Keratinocyte (primary cell): ENCODE measurements at regions not wholly inside any gene's neighbourhood (a gene's known extent, or its start where the extent isn't known, plus 50 kb on each side); places are given as distances from the start of the nearest gene placed in this dataset.

ENCODE experiments used
- DNase-seq: peaks from one replicate; pipeline ENCODE4 v3.0.0-alpha.2; 2011; ENCODE audit warnings: low read depth, missing footprints, low spot score
- FAIRE-seq: peaks from 2 replicates; lab custom pipeline; 2011; peaks lifted over from hg19 to GRCh38; lab: Jason Lieb, UNC
- H2AFZ ChIP-seq: 2 replicates; pipeline ENCODE4 v1.6.0; 2012; ENCODE audit warnings: low read length, control low read depth, inconsistent platforms; ENCODE audit not compliant: control insufficient read depth
- H3K27ac ChIP-seq: 2 replicates; pipeline ENCODE4 v1.5.1; 2011; ENCODE audit warnings: low read length; ENCODE audit not compliant: control insufficient read depth, insufficient read depth
- H3K27me3 ChIP-seq: 3 replicates; pipeline ENCODE4 v1.6.0; 2011; ENCODE audit warnings: low read length; ENCODE audit not compliant: control insufficient read depth, insufficient read depth; ENCODE audit errors: extremely low read depth
- H3K36me3 ChIP-seq, 2 experiments: 2 replicates in 1 of 2; 3 replicates in 1 of 2; pipeline ENCODE4 v1.5.1; 2011; ENCODE audit warnings: low read length in 2 of 2, mild to moderate bottlenecking in 1 of 2; ENCODE audit not compliant: control insufficient read depth in 2 of 2, insufficient read depth in 2 of 2; ENCODE audit errors: extremely low read depth in 1 of 2
- H3K4me1 ChIP-seq: 3 replicates; pipeline ENCODE4 v1.5.1; 2011; ENCODE audit warnings: low read length; ENCODE audit not compliant: control insufficient read depth, insufficient read depth; ENCODE audit errors: extremely low read depth
- H3K4me2 ChIP-seq: 3 replicates; pipeline ENCODE4 v1.6.0; 2011; ENCODE audit warnings: low read depth, low read length; ENCODE audit not compliant: control insufficient read depth, insufficient read depth; ENCODE audit errors: extremely low read depth
- H3K4me3 ChIP-seq, 3 experiments: fragments of 200-600 bp in 1 of 3; sonication (generic) in 1 of 3; 2 replicates in 2 of 3; 3 replicates in 1 of 3; pipeline ENCODE4 v1.5.1; 2011 to 2016; ENCODE audit warnings: low read length in 3 of 3, mild to moderate bottlenecking in 3 of 3, control low read depth in 2 of 3, inconsistent platforms in 1 of 3, low read depth in 1 of 3, mixed read lengths in 1 of 3, mixed run types in 1 of 3, moderate library complexity in 1 of 3; ENCODE audit not compliant: control insufficient read depth in 2 of 3, insufficient read depth in 2 of 3; ENCODE audit errors: extremely low read depth in 1 of 3
- H3K79me2 ChIP-seq: 2 replicates; pipeline ENCODE4 v1.6.0; 2012; ENCODE audit warnings: low read length; ENCODE audit not compliant: control insufficient read depth, insufficient read depth
- H3K9ac ChIP-seq: 3 replicates; pipeline ENCODE4 v1.6.0; 2011; ENCODE audit warnings: low read length; ENCODE audit not compliant: control insufficient read depth, insufficient read depth; ENCODE audit errors: extremely low read depth
- H3K9me1 ChIP-seq: 3 replicates; pipeline ENCODE4 v1.6.0; 2011; ENCODE audit warnings: low read length; ENCODE audit not compliant: control insufficient read depth, insufficient read depth; ENCODE audit errors: extremely low read depth
- H3K9me3 ChIP-seq: 2 replicates; pipeline ENCODE4 v1.5.1; 2012; ENCODE audit warnings: low read depth, low read length; ENCODE audit not compliant: control insufficient read depth
- H4K20me1 ChIP-seq: 3 replicates; pipeline ENCODE4 v1.6.0; 2011; ENCODE audit warnings: low read length; ENCODE audit not compliant: control insufficient read depth, insufficient read depth; ENCODE audit errors: extremely low read depth
- EZH2 ChIP-seq: IDR thresholded peaks from one replicate; pipeline ENCODE4 v1.6.1; 2012; ENCODE audit warnings: inconsistent platforms, mild to moderate bottlenecking, low read length, moderate library complexity
- dilution Hi-C: fragments of 300-500 bp; cut with MboI; formaldehyde crosslinking; loops from one replicate; pipeline ENCODE4 v1.7.0; 2020; ENCODE audit warnings: low sequenced_read_pairs; ENCODE audit not compliant: extremely low pct_ligation_motif_present
- TF ChIP-seq, protein P1 (sequence below), 3 experiments: IDR thresholded peaks in 1 of 3; conservative IDR thresholded peaks in 1 of 3; optimal IDR thresholded peaks in 1 of 3; 2 replicates in 2 of 3; 3 replicates in 1 of 3; pipeline versions ENCODE3 to v1.5.1; 2011; ENCODE audit warnings: low read length in 3 of 3, mild to moderate bottlenecking in 3 of 3, moderate library complexity in 2 of 3, control low read depth in 1 of 3, inconsistent platforms in 1 of 3; ENCODE audit not compliant: insufficient read depth in 2 of 3; ENCODE audit errors: extremely low read depth in 1 of 3

GRCh38 chr6:113719064-113719463 is 138.1 kb upstream of the MARCKS start:
- Histone ChIP-seq H3K36me3 (no peaks in the 10 kb centered on the region), H3K79me2 (no peaks in the 10 kb centered on the region), H3K4me1 (no peaks in the 10 kb centered on the region), H3K4me2 (no peak overlapping the region), H2AFZ (no peak overlapping the region), H3K27me3 (no peaks in the 10 kb centered on the region), H3K9me1 (no peaks in the 10 kb centered on the region), H3K9me3 (no peaks in the 10 kb centered on the region), H3K27ac (no peak overlapping the region), H3K9ac (no peak overlapping the region), H4K20me1 (no peaks in the 10 kb centered on the region), H3K4me3 (no peak overlapping the region)
- dilution Hi-C loops: no loop called here
- DNase-seq: no peak
- TF ChIP-seq, protein P1, sequence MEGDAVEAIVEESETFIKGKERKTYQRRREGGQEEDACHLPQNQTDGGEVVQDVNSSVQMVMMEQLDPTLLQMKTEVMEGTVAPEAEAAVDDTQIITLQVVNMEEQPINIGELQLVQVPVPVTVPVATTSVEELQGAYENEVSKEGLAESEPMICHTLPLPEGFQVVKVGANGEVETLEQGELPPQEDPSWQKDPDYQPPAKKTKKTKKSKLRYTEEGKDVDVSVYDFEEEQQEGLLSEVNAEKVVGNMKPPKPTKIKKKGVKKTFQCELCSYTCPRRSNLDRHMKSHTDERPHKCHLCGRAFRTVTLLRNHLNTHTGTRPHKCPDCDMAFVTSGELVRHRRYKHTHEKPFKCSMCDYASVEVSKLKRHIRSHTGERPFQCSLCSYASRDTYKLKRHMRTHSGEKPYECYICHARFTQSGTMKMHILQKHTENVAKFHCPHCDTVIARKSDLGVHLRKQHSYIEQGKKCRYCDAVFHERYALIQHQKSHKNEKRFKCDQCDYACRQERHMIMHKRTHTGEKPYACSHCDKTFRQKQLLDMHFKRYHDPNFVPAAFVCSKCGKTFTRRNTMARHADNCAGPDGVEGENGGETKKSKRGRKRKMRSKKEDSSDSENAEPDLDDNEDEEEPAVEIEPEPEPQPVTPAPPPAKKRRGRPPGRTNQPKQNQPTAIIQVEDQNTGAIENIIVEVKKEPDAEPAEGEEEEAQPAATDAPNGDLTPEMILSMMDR (optimal IDR thresholded peaks at IDR 0.05 in 1 of 3, IDR thresholded peaks at IDR 0.05 in 1 of 3, conservative IDR thresholded peaks at IDR 0.05 in 1 of 3; ENCODE audit: extremely low read depth in 1 of 3, insufficient read depth in 2 of 3, low read length in 3 of 3): no peak
- no peak for TF ChIP-seq EZH2
- FAIRE-seq: no peak

DNA sequence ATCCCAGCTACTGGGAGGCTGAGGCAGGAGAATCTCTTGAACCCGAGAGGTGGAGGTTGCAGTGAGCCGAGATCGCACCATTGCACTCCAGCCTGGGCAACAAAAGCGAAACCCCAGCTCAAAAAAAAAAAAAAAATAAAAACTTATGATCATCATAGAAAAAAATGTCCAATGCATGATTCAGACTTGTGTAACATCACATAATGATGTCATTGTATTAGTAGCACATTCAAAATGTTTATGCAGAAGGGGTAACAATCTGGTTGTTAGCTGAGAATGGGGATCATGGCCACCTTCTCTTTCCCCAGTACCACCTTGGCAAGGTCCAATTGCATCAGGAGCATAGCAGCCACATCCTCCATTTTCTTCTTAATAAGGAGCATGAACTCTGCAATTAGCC is 137.6 kb upstream of the MARCKS start:
- no peaks in the 10 kb centered on the region for H3K36me3 ChIP-seq
- FAIRE-seq: no peak
- no peaks in the 10 kb centered on the region for H3K9me3 ChIP-seq
- H3K4me1 ChIP-seq: no peaks in the 10 kb centered on the region
- H3K9ac ChIP-seq: no peak overlapping the region
- H3K9me1 ChIP-seq: no peaks in the 10 kb centered on the region
- no peak overlapping the region for H2AFZ ChIP-seq
- H3K4me3 ChIP-seq: no peak overlapping the region
- DNase-seq: no peak
- no peaks in the 10 kb centered on the region for H4K20me1 ChIP-seq
- dilution Hi-C loops: no loop called here
- no peak overlapping the region for H3K27ac ChIP-seq
- no peaks in the 10 kb centered on the region for H3K79me2 ChIP-seq
- TF ChIP-seq, protein P1 (optimal IDR thresholded peaks at IDR 0.05 in 1 of 3, IDR thresholded peaks at IDR 0.05 in 1 of 3, conservative IDR thresholded peaks at IDR 0.05 in 1 of 3; ENCODE audit: extremely low read depth in 1 of 3, insufficient read depth in 2 of 3, low read length in 3 of 3): no peak
- TF ChIP-seq EZH2: no peak
- no peak overlapping the region for H3K4me2 ChIP-seq
- H3K27me3 ChIP-seq: no peaks in the 10 kb centered on the region
